ENCODE measurements at regions not wholly inside any gene's neighbourhood (a gene's known extent, or its start where the extent isn't known, plus 50 kb on each side); places are given as distances from the start of the nearest gene placed in this dataset.

DNA sequence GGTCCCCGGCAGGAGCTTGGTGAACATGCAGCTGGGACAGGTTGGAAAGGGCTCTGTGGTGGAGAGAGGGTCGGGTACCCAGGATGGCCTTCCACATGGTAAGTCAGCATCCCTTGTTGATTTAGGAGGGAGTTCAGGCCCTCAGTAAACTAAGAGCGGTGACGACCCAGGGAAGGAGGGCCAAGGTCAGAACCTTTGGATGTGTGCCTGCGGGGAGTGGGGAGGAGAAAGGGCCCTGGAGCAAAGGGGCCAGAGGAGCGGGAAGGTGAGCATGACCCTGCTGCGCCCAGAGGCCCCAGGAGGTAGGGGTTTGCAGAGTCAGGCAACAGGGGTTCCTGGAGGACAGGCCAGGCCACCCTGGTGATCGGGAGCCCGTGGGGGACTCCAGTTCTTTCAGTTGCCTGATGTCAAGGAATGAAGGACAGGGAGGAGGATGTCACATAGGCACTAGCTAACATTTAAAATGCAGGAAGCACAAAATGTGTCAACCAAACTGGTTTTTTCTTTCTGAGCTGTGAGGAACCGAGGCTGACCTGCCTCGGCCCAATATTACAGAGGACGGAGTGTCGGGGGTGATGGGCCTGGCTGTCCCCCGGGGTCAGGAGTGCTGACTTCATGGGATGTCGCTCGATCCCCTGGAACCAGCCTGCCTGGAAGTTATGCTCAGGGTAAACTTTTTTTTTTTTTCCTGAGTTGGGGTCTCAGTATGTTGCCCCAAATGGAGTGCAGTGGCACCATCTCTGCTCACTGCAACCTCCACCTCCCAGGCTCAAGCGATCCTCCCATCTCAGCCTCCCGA lies 117.4 kb upstream of the SLC45A1 start (continued):
- TF ChIP-seq AKAP8 (CRISPR knock-in tag; IDR thresholded peaks at IDR 0.05): 0 out of 2 replicates have a peak, but pooled peaks have one; percentile 8
- TF ChIP-seq ZNF205 (CRISPR knock-in tag; IDR thresholded peaks at IDR 0.05): peak; percentile 78; the same call in 1 of the 2 replicates
- TF ChIP-seq ZSCAN12 (CRISPR knock-in tag; IDR thresholded peaks at IDR 0.05): no peak
- TF ChIP-seq ZNF143 (CRISPR knock-in tag; IDR thresholded peaks at IDR 0.05): no peak
- no peak for TF ChIP-seq XBP1 (CRISPR knock-in tag; IDR thresholded peaks at IDR 0.05)
- no peak for TF ChIP-seq ZNF572 (CRISPR knock-in tag; IDR thresholded peaks at IDR 0.05)
- no peak for TF ChIP-seq NONO (IDR thresholded peaks at IDR 0.05)
- peak; percentile 56; the same call in 1 of the 2 replicates for TF ChIP-seq NONO (CRISPR knock-in tag; conservative IDR thresholded peaks at IDR 0.05)
- TF ChIP-seq ZNF432 (CRISPR knock-in tag; IDR thresholded peaks at IDR 0.05; ENCODE audit: borderline replicate concordance): no peak
- TF ChIP-seq, protein P1, sequence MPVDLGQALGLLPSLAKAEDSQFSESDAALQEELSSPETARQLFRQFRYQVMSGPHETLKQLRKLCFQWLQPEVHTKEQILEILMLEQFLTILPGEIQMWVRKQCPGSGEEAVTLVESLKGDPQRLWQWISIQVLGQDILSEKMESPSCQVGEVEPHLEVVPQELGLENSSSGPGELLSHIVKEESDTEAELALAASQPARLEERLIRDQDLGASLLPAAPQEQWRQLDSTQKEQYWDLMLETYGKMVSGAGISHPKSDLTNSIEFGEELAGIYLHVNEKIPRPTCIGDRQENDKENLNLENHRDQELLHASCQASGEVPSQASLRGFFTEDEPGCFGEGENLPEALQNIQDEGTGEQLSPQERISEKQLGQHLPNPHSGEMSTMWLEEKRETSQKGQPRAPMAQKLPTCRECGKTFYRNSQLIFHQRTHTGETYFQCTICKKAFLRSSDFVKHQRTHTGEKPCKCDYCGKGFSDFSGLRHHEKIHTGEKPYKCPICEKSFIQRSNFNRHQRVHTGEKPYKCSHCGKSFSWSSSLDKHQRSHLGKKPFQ (CRISPR knock-in tag; IDR thresholded peaks at IDR 0.05; ENCODE audit: insufficient replicate concordance): no peak
- TF ChIP-seq ZNF468 (CRISPR knock-in tag; IDR thresholded peaks at IDR 0.05): no peak
- TF ChIP-seq, protein P2, sequence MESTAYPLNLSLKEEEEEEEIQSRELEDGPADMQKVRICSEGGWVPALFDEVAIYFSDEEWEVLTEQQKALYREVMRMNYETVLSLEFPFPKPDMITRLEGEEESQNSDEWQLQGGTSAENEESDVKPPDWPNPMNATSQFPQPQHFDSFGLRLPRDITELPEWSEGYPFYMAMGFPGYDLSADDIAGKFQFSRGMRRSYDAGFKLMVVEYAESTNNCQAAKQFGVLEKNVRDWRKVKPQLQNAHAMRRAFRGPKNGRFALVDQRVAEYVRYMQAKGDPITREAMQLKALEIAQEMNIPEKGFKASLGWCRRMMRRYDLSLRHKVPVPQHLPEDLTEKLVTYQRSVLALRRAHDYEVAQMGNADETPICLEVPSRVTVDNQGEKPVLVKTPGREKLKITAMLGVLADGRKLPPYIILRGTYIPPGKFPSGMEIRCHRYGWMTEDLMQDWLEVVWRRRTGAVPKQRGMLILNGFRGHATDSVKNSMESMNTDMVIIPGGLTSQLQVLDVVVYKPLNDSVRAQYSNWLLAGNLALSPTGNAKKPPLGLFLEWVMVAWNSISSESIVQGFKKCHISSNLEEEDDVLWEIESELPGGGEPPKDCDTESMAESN (CRISPR knock-in tag; conservative IDR thresholded peaks at IDR 0.05): 0 out of 2 replicates have a peak, but pooled peaks have one; percentile 43
- TF ChIP-seq ZNF460 (CRISPR knock-in tag; IDR thresholded peaks at IDR 0.05; ENCODE audit: borderline replicate concordance): no peak; the same call in 1 of the 2 replicates
- TF ChIP-seq ZFP36 (IDR thresholded peaks at IDR 0.05; ENCODE audit: borderline replicate concordance, low read depth, low read length, partially characterized antibody): no peak
- TF ChIP-seq SP2 (CRISPR knock-in tag; IDR thresholded peaks at IDR 0.05): no peak
- no peak for TF ChIP-seq TAF15 (IDR thresholded peaks at IDR 0.05; ENCODE audit: low read depth, low read length, poor library complexity, severe bottlenecking)
- TF ChIP-seq POLR2G (IDR thresholded peaks at IDR 0.05; ENCODE audit: low read depth, low read length): no peak
- TF ChIP-seq LCORL (IDR thresholded peaks at IDR 0.05): no peak
- TF ChIP-seq LCORL (CRISPR knock-in tag; IDR thresholded peaks at IDR 0.05): peak; percentile 97
- peak; percentile 81; the same call in 1 of the 2 replicates for TF ChIP-seq HMG20A (CRISPR knock-in tag; IDR thresholded peaks at IDR 0.05; ENCODE audit: borderline replicate concordance)
- TF ChIP-seq HOXA3 (CRISPR knock-in tag; IDR thresholded peaks at IDR 0.05): peak; percentile 80; the same call in 1 of the 2 replicates
- TF ChIP-seq, protein P3, sequence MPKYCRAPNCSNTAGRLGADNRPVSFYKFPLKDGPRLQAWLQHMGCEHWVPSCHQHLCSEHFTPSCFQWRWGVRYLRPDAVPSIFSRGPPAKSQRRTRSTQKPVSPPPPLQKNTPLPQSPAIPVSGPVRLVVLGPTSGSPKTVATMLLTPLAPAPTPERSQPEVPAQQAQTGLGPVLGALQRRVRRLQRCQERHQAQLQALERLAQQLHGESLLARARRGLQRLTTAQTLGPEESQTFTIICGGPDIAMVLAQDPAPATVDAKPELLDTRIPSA (CRISPR knock-in tag; IDR thresholded peaks at IDR 0.05; ENCODE audit: borderline replicate concordance): no peak
- peak; percentile 43; the same call in 1 of the 2 replicates for TF ChIP-seq SIX1 (CRISPR knock-in tag; IDR thresholded peaks at IDR 0.05; ENCODE audit: borderline replicate concordance)
- TF ChIP-seq ZNF484 (CRISPR knock-in tag; IDR thresholded peaks at IDR 0.05; ENCODE audit: borderline replicate concordance, low read depth): no peak
- TF ChIP-seq, protein P4, sequence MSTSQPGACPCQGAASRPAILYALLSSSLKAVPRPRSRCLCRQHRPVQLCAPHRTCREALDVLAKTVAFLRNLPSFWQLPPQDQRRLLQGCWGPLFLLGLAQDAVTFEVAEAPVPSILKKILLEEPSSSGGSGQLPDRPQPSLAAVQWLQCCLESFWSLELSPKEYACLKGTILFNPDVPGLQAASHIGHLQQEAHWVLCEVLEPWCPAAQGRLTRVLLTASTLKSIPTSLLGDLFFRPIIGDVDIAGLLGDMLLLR (CRISPR knock-in tag; IDR thresholded peaks at IDR 0.05): no peak
- TF ChIP-seq ZFYVE20 (CRISPR knock-in tag; IDR thresholded peaks at IDR 0.05; ENCODE audit: borderline replicate concordance, low read depth): no peak
- no peak for TF ChIP-seq ZNF20 (CRISPR knock-in tag; IDR thresholded peaks at IDR 0.05)
